ENCODE measurements at regions not wholly inside any gene's neighbourhood (a gene's known extent, or its start where the extent isn't known, plus 50 kb on each side); places are given as distances from the start of the nearest gene placed in this dataset.

DNA sequence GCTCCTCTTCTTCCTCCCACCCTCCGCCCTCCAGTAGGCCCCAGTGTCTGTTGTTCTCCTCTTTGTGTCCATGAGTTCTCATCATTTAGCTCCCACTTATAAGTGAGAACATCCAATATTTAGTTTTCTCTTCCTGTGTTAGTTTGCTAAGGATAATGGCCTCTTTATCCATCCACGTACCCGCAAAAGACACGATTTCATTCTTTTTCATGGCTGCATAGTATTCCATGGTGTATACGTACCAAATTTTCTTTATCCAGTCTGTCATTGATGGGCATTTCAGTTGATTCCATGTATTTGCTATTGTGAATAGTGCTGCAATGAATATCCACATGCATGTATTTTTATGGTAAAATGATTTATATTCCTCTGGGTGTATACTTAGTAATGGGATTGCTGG, 82.2 kb downstream of the COPS8 start:
- TF ChIP-seq, protein P1, sequence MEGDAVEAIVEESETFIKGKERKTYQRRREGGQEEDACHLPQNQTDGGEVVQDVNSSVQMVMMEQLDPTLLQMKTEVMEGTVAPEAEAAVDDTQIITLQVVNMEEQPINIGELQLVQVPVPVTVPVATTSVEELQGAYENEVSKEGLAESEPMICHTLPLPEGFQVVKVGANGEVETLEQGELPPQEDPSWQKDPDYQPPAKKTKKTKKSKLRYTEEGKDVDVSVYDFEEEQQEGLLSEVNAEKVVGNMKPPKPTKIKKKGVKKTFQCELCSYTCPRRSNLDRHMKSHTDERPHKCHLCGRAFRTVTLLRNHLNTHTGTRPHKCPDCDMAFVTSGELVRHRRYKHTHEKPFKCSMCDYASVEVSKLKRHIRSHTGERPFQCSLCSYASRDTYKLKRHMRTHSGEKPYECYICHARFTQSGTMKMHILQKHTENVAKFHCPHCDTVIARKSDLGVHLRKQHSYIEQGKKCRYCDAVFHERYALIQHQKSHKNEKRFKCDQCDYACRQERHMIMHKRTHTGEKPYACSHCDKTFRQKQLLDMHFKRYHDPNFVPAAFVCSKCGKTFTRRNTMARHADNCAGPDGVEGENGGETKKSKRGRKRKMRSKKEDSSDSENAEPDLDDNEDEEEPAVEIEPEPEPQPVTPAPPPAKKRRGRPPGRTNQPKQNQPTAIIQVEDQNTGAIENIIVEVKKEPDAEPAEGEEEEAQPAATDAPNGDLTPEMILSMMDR (IDR thresholded peaks at IDR 0.05): no peak
- no peak for TF ChIP-seq EZH2phosphoT487 (IDR thresholded peaks at IDR 0.05)
- TF ChIP-seq EZH2 (IDR thresholded peaks at IDR 0.05): no peak

Data from neural progenitor cell (in vitro differentiated cells).